ENCODE measurements at regions not wholly inside any gene's neighbourhood (a gene's known extent, or its start where the extent isn't known, plus 50 kb on each side); places are given as distances from the start of the nearest gene placed in this dataset.

DNA sequence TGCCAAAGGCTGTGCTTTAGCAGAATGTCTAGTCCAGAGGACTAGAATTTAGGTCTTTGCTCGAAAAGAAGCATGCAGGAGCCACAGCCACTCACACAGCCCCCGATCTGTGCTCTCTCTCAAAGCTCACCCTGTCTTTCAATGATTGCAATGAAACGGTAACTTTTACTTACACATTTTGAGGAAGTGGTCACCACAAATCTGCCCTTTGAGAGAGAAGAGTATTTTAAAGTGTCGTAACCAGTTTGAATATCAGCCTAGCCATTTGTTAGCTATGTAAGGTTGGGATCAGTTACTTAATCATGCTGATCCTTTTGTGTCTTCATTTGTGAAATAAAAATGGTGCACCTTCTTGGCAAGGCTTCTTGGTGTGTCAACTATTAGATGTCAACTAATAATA is 209.0 kb downstream of the TFAP2A start:
- intact Hi-C loops (cut with micrococcal nuclease): no loop called here
- Mint-ChIP-seq H3K4me1 (ENCODE audit: low read depth) (no peaks in the 10 kb centered on the region), H3K36me3 (ENCODE audit: low read depth) (no peaks in the 10 kb centered on the region), H3K27me3 (ENCODE audit: insufficient read depth) (peaks cover 2% of the 10 kb centered on the region), H3K4me3 (no peak overlapping the region), H3K27ac (no peak overlapping the region), H3K9me3 (no peaks in the 10 kb centered on the region)
- no peak for DNase-seq (ENCODE audit: low spot score)

DNA sequence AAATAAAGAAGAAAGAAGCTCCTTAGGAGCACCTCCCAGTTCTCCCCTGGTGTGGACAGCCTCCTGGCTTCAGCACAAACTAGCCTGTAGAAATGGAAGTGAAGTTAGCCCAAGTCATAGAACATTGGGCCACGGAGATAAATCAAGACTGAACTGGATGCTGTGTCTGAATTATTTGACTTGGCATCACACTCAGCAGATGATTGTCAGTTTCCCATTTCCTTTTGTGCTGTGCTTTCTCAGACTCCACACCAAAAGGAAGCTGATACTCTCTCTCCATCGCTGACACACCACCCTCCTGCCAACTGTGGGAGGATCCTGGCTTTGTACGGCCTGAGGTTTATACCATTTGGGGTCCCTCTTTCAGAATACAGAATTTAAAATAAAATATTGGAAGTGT is 209.8 kb downstream of the TFAP2A start:
- DNase-seq (ENCODE audit: low spot score): no peak
- peaks cover 5% of the 10 kb centered on the region for H3K9me3 Mint-ChIP-seq
- no peak overlapping the region for H3K4me3 Mint-ChIP-seq
- no peaks in the 10 kb centered on the region for H3K36me3 Mint-ChIP-seq (ENCODE audit: low read depth)
- H3K27ac Mint-ChIP-seq: no peak overlapping the region
- H3K4me1 Mint-ChIP-seq (ENCODE audit: low read depth): no peaks in the 10 kb centered on the region
- peaks cover 2% of the 10 kb centered on the region for H3K27me3 Mint-ChIP-seq (ENCODE audit: insufficient read depth)
- intact Hi-C loops (cut with micrococcal nuclease): no loop called here

GRCh38 chr6:10203651-10204050 is 211.2 kb downstream of the TFAP2A start:
- Mint-ChIP-seq H3K9me3 (peaks cover 7% of the 10 kb centered on the region), H3K36me3 (ENCODE audit: low read depth) (no peaks in the 10 kb centered on the region), H3K4me1 (ENCODE audit: low read depth) (no peaks in the 10 kb centered on the region), H3K4me3 (no peak overlapping the region), H3K27me3 (ENCODE audit: insufficient read depth) (peaks cover 2% of the 10 kb centered on the region), H3K27ac (no peak overlapping the region)
- intact Hi-C loops (cut with micrococcal nuclease): no loop called here
- no peak for DNase-seq (ENCODE audit: low spot score)

GRCh38 chr6:10202581-10202980 is 212.3 kb downstream of the TFAP2A start:
- H3K27ac Mint-ChIP-seq: no peak overlapping the region
- H3K9me3 Mint-ChIP-seq: peaks cover 7% of the 10 kb centered on the region
- H3K4me1 Mint-ChIP-seq (ENCODE audit: low read depth): no peaks in the 10 kb centered on the region
- no peak overlapping the region for H3K4me3 Mint-ChIP-seq
- no peak for DNase-seq (ENCODE audit: low spot score)
- H3K27me3 Mint-ChIP-seq (ENCODE audit: insufficient read depth): peaks cover 2% of the 10 kb centered on the region
- no peaks in the 10 kb centered on the region for H3K36me3 Mint-ChIP-seq (ENCODE audit: low read depth)
- intact Hi-C loops (cut with micrococcal nuclease): no loop called here

- Mint-ChIP-seq H3K27me3 (ENCODE audit: insufficient read depth) (no peaks in the 10 kb centered on the region), H3K36me3 (ENCODE audit: low read depth) (no peaks in the 10 kb centered on the region), H3K9me3 (peaks cover 7% of the 10 kb centered on the region), H3K4me3 (no peak overlapping the region), H3K4me1 (ENCODE audit: low read depth) (no peaks in the 10 kb centered on the region), H3K27ac (no peak overlapping the region)
- DNase-seq (ENCODE audit: low spot score): no peak
- intact Hi-C loops (cut with micrococcal nuclease): no loop called here
Measured at GRCh38 chr6:10201606-10202510, 213.0 kb downstream of the TFAP2A start.

DNA sequence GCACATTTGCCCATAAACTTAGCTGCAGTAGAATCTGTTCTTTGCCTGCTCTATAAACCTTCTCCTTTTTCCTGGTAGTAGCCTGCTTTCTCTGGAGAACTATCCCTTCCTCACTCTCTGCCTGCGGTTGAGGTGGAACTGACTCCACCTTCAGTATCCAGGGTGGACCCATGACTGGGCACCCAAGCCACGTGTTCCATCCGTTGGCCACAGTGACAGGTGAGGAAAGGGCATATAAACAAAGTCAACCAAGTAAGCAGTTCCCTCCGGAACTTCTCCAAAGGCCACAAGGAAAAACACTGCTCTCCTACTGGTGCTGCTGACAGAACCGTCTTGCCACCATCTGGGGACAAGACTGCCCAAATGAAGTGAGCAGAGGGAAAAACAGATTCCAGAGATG is 218.8 kb downstream of the TFAP2A start:
- Mint-ChIP-seq H3K27ac (no peak overlapping the region), H3K36me3 (ENCODE audit: low read depth) (no peaks in the 10 kb centered on the region), H3K9me3 (peaks cover 7% of the 10 kb centered on the region), H3K4me1 (ENCODE audit: low read depth) (no peaks in the 10 kb centered on the region), H3K4me3 (no peak overlapping the region), H3K27me3 (ENCODE audit: insufficient read depth) (no peaks in the 10 kb centered on the region)
- intact Hi-C loops (cut with micrococcal nuclease): no loop called here
- DNase-seq (ENCODE audit: low spot score): no peak

GRCh38 chr6:10194816-10195672 is 219.8 kb downstream of the TFAP2A start:
- intact Hi-C loops (cut with micrococcal nuclease): no loop called here
- no peak for DNase-seq (ENCODE audit: low spot score)
- Mint-ChIP-seq H3K9me3 (peaks cover 1% of the 10 kb centered on the region), H3K4me3 (no peak overlapping the region), H3K27me3 (ENCODE audit: insufficient read depth) (no peaks in the 10 kb centered on the region), H3K4me1 (ENCODE audit: low read depth) (no peaks in the 10 kb centered on the region), H3K27ac (no peak overlapping the region), H3K36me3 (ENCODE audit: low read depth) (no peaks in the 10 kb centered on the region)

DNA sequence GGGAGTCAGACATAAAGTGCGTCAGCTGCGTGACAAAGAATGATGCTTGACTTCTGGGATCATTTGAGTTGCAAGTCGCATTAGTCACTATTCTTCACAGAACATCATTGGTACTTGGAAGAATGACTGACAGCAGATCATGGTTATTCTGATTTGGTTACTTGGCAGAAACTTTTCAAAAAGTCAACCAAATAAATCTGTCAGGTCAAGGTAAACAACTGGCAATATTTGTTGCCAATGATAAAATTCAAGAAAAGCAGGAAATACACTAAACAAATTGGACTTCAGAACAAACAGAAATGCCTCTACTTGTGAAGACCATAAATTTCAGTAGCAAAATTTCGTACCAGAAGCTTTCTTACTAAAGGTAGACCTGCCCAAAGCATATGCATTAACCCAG is 221.6 kb downstream of the TFAP2A start:
- DNase-seq (ENCODE audit: low spot score): no peak
- Mint-ChIP-seq H3K36me3 (ENCODE audit: low read depth) (no peaks in the 10 kb centered on the region), H3K9me3 (no peaks in the 10 kb centered on the region), H3K27me3 (ENCODE audit: insufficient read depth) (no peaks in the 10 kb centered on the region), H3K4me3 (no peak overlapping the region), H3K4me1 (ENCODE audit: low read depth) (no peaks in the 10 kb centered on the region), H3K27ac (no peak overlapping the region)
- intact Hi-C loops (cut with micrococcal nuclease): no loop called here

- Mint-ChIP-seq H3K27me3 (ENCODE audit: insufficient read depth) (no peaks in the 10 kb centered on the region), H3K9me3 (no peaks in the 10 kb centered on the region), H3K4me1 (ENCODE audit: low read depth) (no peaks in the 10 kb centered on the region), H3K4me3 (no peak overlapping the region), H3K27ac (no peak overlapping the region), H3K36me3 (ENCODE audit: low read depth) (no peaks in the 10 kb centered on the region)
- no peak for DNase-seq (ENCODE audit: low spot score)
- intact Hi-C loops (cut with micrococcal nuclease): no loop called here
Measured at GRCh38 chr6:10190042-10190441, 224.8 kb downstream of the TFAP2A start.

GRCh38 chr6:10184371-10185227 is 230.3 kb downstream of the TFAP2A start:
- Mint-ChIP-seq H3K36me3 (ENCODE audit: low read depth) (no peaks in the 10 kb centered on the region), H3K27me3 (ENCODE audit: insufficient read depth) (no peaks in the 10 kb centered on the region), H3K4me1 (ENCODE audit: low read depth) (no peaks in the 10 kb centered on the region), H3K27ac (no peak overlapping the region), H3K4me3 (no peak overlapping the region), H3K9me3 (no peaks in the 10 kb centered on the region)
- intact Hi-C loops (cut with micrococcal nuclease): no loop called here
- DNase-seq (ENCODE audit: low spot score): no peak

DNA sequence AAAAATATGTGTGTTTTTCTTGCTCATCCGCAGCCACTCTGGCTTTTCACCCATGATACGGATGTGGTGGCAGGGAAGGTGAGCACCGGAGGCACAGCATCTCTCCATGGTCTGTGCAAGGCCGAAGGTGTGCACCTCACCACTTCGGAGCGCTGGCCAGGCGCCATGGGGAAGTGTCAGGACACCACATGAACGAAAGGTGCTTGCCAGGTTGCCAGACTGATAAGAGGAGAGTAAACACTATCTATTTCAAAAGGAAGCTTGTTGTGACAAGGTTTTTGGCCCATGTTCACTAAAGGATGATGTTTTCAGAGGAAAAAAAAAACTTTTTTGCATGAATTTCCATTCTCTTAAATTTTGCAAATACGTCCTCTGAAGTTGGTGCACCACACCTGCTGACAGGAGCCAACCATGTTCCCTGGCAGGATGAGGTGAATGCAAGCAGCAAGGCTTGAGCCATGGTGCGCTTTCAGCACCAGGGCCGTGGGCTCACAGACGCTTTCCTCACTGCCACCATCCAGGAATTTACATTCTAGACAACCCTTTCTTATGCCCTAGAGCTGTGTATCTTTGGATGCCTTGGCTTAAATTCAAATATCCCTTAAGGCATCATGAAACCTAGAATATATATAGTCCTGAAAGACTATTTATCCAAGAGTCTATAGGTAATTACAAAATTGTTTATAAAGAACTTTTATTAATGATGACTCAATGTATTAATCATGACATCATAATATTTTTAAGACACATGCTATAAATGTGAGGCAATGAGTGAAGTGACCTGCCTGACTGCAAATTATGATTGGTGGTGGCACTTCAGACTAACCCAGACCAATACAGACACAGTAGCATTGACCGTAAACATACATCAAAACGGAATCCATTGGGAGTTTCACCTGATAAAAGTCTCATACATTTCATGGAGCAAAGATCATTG is 234.5 kb downstream of the TFAP2A start:
- Mint-ChIP-seq H3K9me3 (no peaks in the 10 kb centered on the region), H3K4me1 (ENCODE audit: low read depth) (no peaks in the 10 kb centered on the region), H3K36me3 (ENCODE audit: low read depth) (no peaks in the 10 kb centered on the region), H3K27ac (no peak overlapping the region), H3K4me3 (no peak overlapping the region), H3K27me3 (ENCODE audit: insufficient read depth) (no peaks in the 10 kb centered on the region)
- intact Hi-C loops (cut with micrococcal nuclease): no loop called here
- DNase-seq (ENCODE audit: low spot score): no peak

DNA sequence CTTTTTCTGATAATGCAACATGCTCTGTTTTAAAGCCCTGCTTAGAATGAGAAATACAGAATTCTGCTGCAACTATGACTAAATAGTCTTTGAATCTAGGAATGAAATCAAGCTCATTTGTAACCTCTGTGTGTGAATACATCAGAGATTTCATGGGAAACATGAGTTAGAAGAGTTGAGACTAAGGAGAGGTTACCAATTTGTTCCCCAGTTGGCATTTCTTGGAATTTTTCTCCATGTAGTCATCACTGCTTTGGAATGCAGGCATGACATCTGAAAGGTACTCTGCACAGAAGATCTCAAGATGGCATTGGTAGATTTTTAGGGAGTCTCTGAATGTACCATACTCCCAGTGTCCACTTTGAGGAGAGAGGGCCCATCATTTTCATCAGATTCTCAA is 237.2 kb downstream of the TFAP2A start:
- intact Hi-C loops (cut with micrococcal nuclease): no loop called here
- Mint-ChIP-seq H3K9me3 (no peaks in the 10 kb centered on the region), H3K27me3 (ENCODE audit: insufficient read depth) (no peaks in the 10 kb centered on the region), H3K4me1 (ENCODE audit: low read depth) (no peaks in the 10 kb centered on the region), H3K4me3 (no peak overlapping the region), H3K27ac (no peak overlapping the region), H3K36me3 (ENCODE audit: low read depth) (no peaks in the 10 kb centered on the region)
- DNase-seq (ENCODE audit: low spot score): no peak
